LoVo (cell line): ENCODE measurements at regions not wholly inside any gene's neighbourhood (a gene's known extent, or its start where the extent isn't known, plus 50 kb on each side); places are given as distances from the start of the nearest gene placed in this dataset.

Experiments
- DNase-seq: peaks from one replicate; pipeline ENCODE4 v3.0.0-alpha.2; 2016; ENCODE audit warnings: low spot score

- DNase-seq, result no peak
Observed at GRCh38 chr10:20726381-20726780, 170.7 kb downstream of the NEBL start.

- no peak for DNase-seq
Observed at GRCh38 chr10:20714979-20715378, 182.1 kb downstream of the NEBL start.

- DNase-seq, result no peak
Observed at GRCh38 chr10:20714518-20714917, 182.6 kb downstream of the NEBL start.

GRCh38 chr10:20713420-20713819, 183.7 kb downstream of the NEBL start:
- DNase-seq, result no peak

GRCh38 chr10:20712774-20713173, 184.3 kb downstream of the NEBL start:
- DNase-seq, result no peak

GRCh38 chr10:20709708-20710107, 187.4 kb downstream of the NEBL start:
- DNase-seq, result no peak

- no peak for DNase-seq
Observed at GRCh38 chr10:20708305-20708704, 188.8 kb downstream of the NEBL start.

- no peak for DNase-seq
Observed at GRCh38 chr10:20707251-20707650, 189.9 kb downstream of the NEBL start.

- no peak for DNase-seq
Observed at GRCh38 chr10:20698837-20699236, 198.3 kb downstream of the NEBL start.

GRCh38 chr10:20694296-20694695, 202.8 kb downstream of the NEBL start:
- DNase-seq, result no peak

- no peak for DNase-seq
Observed at GRCh38 chr10:20688797-20689544, 208.1 kb downstream of the NEBL start.

- DNase-seq, result no peak
Observed at GRCh38 chr10:20686015-20686635, 211.0 kb downstream of the NEBL start.

GRCh38 chr10:20685462-20685861, 211.6 kb downstream of the NEBL start:
- DNase-seq, result no peak

GRCh38 chr10:20683345-20683744, 213.8 kb downstream of the NEBL start:
- DNase-seq, result no peak

GRCh38 chr10:20682782-20683181, 214.3 kb downstream of the NEBL start:
- no peak for DNase-seq

GRCh38 chr10:20677340-20677739, 219.8 kb downstream of the NEBL start:
- no peak for DNase-seq

GRCh38 chr10:20674926-20675325, 222.2 kb downstream of the NEBL start:
- DNase-seq, result no peak

GRCh38 chr10:20673175-20673574, 223.9 kb downstream of the NEBL start:
- DNase-seq, result no peak

GRCh38 chr10:20672741-20673140, 224.4 kb downstream of the NEBL start:
- no peak for DNase-seq

GRCh38 chr10:20670579-20670978, 226.5 kb downstream of the NEBL start:
- no peak for DNase-seq

- DNase-seq, result no peak
Observed at GRCh38 chr10:20668985-20669384, 228.1 kb downstream of the NEBL start.

- no peak for DNase-seq
Observed at GRCh38 chr10:20662742-20663141, 234.4 kb downstream of the NEBL start.

GRCh38 chr10:20659225-20659624, 237.9 kb downstream of the NEBL start:
- DNase-seq, result no peak

- no peak for DNase-seq
Observed at GRCh38 chr10:20658158-20658557, 239.0 kb downstream of the NEBL start.
